Transverse colon (tissue), 3 donors: ENCODE measurements at regions not wholly inside any gene's neighbourhood (a gene's known extent, or its start where the extent isn't known, plus 50 kb on each side); places are given as distances from the start of the nearest gene placed in this dataset.

Experiments used
- POLR2A ChIP-seq: fragments of 450-650 bp; IDR thresholded peaks from one replicate; pipeline ENCODE4 v1.6.1; 2016; ENCODE audit warnings: antibody characterized with exemption, mild to moderate bottlenecking, moderate library complexity
- TF ChIP-seq, protein P1 (sequence below), 5 experiments: fragments of 200-600 bp in 3 of 5; fragments of 450-650 bp in 2 of 5; sonication (generic) in 3 of 5; IDR thresholded peaks; 1 replicate in 2 of 5; 2 replicates in 3 of 5; pipeline ENCODE4 v1.5.1; 2016 to 2017; ENCODE audit warnings: antibody characterized with exemption in 5 of 5, inconsistent platforms in 3 of 5, mild to moderate bottlenecking in 2 of 5, moderate library complexity in 1 of 5

- TF ChIP-seq, protein P1, sequence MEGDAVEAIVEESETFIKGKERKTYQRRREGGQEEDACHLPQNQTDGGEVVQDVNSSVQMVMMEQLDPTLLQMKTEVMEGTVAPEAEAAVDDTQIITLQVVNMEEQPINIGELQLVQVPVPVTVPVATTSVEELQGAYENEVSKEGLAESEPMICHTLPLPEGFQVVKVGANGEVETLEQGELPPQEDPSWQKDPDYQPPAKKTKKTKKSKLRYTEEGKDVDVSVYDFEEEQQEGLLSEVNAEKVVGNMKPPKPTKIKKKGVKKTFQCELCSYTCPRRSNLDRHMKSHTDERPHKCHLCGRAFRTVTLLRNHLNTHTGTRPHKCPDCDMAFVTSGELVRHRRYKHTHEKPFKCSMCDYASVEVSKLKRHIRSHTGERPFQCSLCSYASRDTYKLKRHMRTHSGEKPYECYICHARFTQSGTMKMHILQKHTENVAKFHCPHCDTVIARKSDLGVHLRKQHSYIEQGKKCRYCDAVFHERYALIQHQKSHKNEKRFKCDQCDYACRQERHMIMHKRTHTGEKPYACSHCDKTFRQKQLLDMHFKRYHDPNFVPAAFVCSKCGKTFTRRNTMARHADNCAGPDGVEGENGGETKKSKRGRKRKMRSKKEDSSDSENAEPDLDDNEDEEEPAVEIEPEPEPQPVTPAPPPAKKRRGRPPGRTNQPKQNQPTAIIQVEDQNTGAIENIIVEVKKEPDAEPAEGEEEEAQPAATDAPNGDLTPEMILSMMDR (IDR thresholded peaks at IDR 0.05), result no peak
- TF ChIP-seq POLR2A, result no peak
These were observed 172.8 kb upstream of the C2CD4B start for GRCh38 chr15:62337934-62338333.
